Nucleus accumbens (tissue), 56 donors: ENCODE measurements at regions not wholly inside any gene's neighbourhood (a gene's known extent, or its start where the extent isn't known, plus 50 kb on each side); places are given as distances from the start of the nearest gene placed in this dataset.
"Not testable (repeated sequence)": the region's sequence is repeated elsewhere in the genome, so short reads cannot be mapped to it uniquely, and the experiment has no call there.

ENCODE experiments used
- DNase-seq, 56 donors: peaks; one replicate each; lab custom pipeline; 2025; lab: John Stamatoyannopoulos, UW

- DNase-seq: not testable (repeated sequence)
Observed at GRCh38 chr13:111692028-111692427, 371.6 kb downstream of the TEX29 start.

GRCh38 chr13:111696121-111696520 is 370.8 kb upstream of the SOX1 start:
- not testable (repeated sequence) for DNase-seq

- DNase-seq: not testable (repeated sequence)
Observed at GRCh38 chr13:111702059-111702458, 364.9 kb upstream of the SOX1 start.
